SHP77 (cell line): ENCODE measurements at regions not wholly inside any gene's neighbourhood (a gene's known extent, or its start where the extent isn't known, plus 50 kb on each side); places are given as distances from the start of the nearest gene placed in this dataset.

Experiments used
- DNase-seq, 2 experiments: peaks; one replicate each; lab custom pipeline; 2025; lab: John Stamatoyannopoulos, UW

DNA sequence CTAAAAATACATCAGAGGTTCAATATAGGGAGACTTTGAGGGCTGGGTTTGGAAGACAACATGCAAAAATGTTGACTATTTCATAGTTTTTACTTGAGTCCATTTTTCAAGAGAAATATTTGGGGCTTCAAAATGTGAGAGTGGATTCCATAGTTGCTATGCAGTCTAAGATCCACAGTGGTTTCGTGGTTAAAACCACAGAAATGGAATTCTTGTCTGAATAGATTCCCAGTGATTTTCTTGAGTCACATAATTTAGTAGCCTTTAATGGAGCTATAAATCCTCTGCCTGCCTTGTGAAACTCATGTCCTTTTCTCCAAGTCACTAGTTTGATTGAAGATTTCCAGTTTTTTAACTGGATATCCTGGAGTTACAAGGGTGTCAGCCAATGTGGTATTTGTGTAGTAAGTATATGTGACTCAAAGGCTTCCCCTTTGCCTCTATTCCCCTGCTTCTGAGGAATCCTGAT is 94.7 kb upstream of the RBMS3 start:
- DNase-seq = no peak

DNA sequence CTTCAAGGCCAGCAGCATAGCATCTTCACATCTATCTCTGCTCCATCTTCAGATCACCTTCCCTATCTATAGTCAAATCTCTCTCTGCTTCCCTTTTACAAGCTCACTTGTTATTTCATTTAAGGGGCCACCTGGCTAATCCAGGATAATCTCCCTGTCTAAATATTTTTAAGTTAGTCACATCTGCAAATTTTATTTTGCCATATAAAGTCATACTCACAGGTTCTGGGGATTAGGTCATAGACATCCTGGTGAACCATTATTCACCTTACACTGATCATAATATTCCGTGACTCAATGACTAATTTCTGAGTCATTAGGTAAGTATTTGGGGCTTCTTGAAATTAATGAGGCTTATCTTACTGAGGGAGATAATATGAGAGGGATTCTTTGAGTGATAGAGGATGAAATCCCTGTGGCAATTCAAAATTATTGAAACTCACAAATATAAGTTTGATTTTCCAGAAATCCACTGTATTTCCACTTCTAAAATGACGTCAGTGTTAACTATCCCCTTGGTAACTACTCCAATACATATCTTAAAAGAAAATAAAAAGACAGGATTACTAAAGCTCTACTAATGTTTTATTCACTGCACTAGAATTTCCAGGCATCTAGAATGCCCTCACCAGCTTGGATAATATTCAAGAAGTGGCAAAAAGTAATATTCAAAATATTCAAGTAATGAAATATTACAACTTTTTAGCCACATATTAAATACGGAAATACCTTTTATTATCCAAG is 93.7 kb upstream of the RBMS3 start:
- no peak for DNase-seq

- DNase-seq = no peak
These were observed 91.5 kb upstream of the RBMS3 start for GRCh38 chr3:29189328-29189727.

DNA sequence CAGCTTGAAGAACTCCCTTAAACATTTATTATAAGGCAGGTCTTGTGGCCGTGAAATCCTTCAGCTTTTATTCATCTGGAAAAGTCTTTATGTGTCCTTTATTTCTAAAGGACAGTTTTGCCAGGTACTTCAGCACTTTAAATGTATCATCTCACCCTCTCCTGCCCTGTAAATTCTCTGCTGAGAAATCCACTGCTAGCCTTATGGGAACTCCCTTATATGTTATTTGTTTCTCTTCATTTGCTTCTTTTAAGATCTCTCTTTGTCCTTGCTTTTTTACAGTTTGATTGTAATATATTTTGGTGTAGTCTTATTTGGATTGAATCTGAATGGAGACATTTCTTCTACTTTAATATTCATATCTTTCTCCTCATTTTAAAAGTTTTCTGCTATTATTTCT is 86.7 kb upstream of the RBMS3 start:
- DNase-seq = no peak

DNA sequence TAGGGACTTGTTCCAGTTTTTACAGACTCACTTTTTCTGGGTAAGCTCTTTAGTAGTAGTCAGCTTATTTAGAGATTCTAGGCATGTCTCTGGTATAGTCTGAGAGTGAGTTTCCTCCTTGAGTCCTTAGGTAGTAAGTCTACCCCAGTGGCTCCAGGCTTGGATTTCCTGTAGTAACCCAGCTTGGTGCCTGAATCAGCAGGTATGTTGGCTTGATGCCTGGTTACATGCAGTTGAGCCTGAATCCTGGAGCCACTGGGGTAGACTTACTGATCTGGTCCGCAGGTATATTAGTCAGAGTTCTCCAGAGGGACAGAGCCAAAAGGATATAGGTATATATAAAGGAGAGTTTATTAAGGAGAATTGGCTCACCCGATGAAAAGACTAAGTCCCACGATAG is 85.8 kb upstream of the RBMS3 start:
- DNase-seq = no peak

- DNase-seq = no peak
These were observed 79.3 kb upstream of the RBMS3 start for GRCh38 chr3:29201604-29202003.

- DNase-seq = no peak
These were observed 78.5 kb upstream of the RBMS3 start for GRCh38 chr3:29202378-29202777.

- no peak for DNase-seq
These were observed 77.0 kb upstream of the RBMS3 start for GRCh38 chr3:29203851-29204250.

- no peak for DNase-seq
These were observed 73.4 kb upstream of the RBMS3 start for GRCh38 chr3:29207427-29207826.

GRCh38 chr3:29212789-29213433 is 68.0 kb upstream of the RBMS3 start:
- DNase-seq = no peak

DNA sequence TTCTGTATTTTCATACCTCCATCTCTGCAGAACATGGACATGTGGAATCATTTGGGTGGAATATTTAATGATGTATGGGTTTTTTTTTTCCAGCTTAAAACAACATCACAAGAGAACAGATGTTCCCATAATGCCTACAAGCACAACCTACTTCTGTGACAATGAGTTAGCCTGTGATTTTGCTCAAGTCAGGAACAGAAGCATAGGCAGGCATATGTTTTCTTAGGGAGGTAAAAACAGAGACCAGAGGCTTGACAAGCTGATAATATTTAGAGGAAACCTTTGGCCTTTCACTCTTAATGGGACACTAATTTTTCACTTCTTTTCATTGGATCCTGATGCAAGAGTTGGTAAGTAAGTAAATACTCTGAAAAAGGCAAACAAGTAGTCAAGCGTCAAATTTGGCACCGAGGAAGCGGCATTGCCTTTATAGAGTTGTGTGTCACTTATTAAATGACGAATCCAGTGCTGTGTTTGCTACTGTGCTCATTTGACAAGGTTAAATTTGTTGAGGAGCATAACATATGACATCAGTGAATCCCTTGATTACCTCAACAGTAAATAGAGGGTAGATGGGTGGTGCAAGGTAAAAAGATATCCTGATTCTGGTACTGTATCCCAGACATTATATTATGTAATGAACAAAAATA is 66.7 kb upstream of the RBMS3 start:
- DNase-seq = no peak

DNA sequence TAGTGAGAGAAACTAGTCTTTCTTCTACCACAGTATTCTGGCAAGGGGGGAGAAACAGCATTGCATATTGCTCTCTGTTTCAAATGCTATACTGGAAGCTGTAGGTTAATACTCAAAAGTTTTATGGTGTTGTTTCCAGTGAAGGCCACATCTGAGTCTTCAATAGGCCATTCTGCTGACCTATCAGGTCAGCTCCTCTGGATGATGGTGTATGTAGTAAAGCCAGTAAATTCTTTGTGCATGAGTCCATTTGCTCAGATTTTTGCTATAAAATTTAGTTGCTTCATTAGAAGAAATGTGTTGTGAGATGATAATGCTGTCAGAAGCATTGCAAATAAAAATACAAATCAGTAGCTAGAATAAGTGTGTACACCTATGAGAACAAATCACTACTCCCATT is 64.9 kb upstream of the RBMS3 start:
- no peak for DNase-seq

GRCh38 chr3:29226706-29227105 is 54.2 kb upstream of the RBMS3 start:
- peak in 1 of 2 experiments; percentile 1 for DNase-seq

GRCh38 chr3:29227307-29227706 is 53.6 kb upstream of the RBMS3 start:
- DNase-seq = no peak
